Suprapubic skin (tissue), 4 donors: ENCODE measurements at regions not wholly inside any gene's neighbourhood (a gene's known extent, or its start where the extent isn't known, plus 50 kb on each side); places are given as distances from the start of the nearest gene placed in this dataset.

Source experiments
- EP300 ChIP-seq: sonication (generic); formaldehyde crosslinking; IDR thresholded peaks from one replicate; pipeline ENCODE4 v1.6.1; 2017; ENCODE audit warnings: antibody characterized with exemption
- POLR2A ChIP-seq, 2 donors: fragments of 450-650 bp; IDR thresholded peaks; one replicate each; pipeline ENCODE4 v1.6.1; 2017; ENCODE audit warnings: antibody characterized with exemption in 2 of 2, mild to moderate bottlenecking in 2 of 2, moderate library complexity in 2 of 2
- POLR2AphosphoS5 ChIP-seq, 3 donors: sonication (generic); formaldehyde crosslinking; IDR thresholded peaks; one replicate each; pipeline ENCODE4 v1.6.1; 2017; ENCODE audit warnings: antibody characterized with exemption in 3 of 3
- TF ChIP-seq, protein P1 (sequence below), 2 donors: fragments of 200-600 bp in 1 of 2; fragments of 450-650 bp in 1 of 2; sonication (generic) in 1 of 2; IDR thresholded peaks; one replicate each; pipeline ENCODE4 v1.5.1; 2016 to 2019; ENCODE audit warnings: antibody characterized with exemption in 2 of 2, mild to moderate bottlenecking in 1 of 2, moderate library complexity in 1 of 2

DNA sequence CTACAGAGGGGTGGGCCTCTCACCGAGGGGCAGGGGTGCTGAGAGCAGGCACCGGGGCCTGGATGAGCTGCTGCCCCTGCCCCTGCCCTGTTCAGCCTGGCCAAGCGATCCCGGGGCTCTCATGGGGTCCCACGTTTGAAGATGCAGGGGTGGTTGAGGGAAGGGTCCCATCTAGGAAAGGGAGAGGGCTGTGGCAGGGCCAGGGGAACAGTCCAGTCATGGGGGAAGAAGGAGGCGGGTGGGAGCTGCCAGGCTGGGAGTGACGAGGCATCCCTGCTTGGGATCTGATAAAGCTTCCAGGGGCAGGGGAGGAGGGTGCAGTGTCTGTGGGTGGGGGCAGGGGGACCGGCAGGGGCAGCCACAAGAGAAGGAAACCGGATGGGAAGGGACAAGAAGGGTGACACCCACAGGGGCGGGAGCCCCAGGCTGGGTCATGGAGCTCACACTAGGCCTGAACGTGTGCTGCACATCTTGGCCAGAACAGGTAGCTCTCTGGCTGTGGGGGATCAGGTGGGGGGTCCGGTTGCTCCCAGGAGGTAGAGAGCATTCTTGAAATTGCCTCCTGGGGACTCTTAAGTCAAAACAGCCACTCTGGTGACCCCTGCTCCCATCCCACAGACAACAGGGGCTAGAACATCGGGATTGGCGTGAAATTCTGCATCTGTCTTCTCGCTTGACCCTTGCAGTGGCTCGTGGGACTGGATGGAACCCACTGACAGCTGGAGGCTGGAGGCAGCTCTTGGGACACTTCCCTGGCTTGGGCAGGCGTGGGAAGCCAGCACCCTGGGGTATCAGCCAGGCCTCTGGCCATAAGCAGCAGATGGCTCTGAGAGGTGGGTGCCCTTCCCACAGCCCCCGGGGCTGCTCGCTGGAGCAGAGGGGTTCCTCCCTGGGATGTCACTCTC lies 58.0 kb upstream of the GATA5 start:
- TF ChIP-seq, protein P1, sequence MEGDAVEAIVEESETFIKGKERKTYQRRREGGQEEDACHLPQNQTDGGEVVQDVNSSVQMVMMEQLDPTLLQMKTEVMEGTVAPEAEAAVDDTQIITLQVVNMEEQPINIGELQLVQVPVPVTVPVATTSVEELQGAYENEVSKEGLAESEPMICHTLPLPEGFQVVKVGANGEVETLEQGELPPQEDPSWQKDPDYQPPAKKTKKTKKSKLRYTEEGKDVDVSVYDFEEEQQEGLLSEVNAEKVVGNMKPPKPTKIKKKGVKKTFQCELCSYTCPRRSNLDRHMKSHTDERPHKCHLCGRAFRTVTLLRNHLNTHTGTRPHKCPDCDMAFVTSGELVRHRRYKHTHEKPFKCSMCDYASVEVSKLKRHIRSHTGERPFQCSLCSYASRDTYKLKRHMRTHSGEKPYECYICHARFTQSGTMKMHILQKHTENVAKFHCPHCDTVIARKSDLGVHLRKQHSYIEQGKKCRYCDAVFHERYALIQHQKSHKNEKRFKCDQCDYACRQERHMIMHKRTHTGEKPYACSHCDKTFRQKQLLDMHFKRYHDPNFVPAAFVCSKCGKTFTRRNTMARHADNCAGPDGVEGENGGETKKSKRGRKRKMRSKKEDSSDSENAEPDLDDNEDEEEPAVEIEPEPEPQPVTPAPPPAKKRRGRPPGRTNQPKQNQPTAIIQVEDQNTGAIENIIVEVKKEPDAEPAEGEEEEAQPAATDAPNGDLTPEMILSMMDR (IDR thresholded peaks at IDR 0.05): no peak
- TF ChIP-seq POLR2AphosphoS5 (IDR thresholded peaks at IDR 0.05) (no peak), POLR2A (IDR thresholded peaks at IDR 0.05) (no peak), EP300 (no peak)
